GM12864 (cell line): ENCODE measurements at regions not wholly inside any gene's neighbourhood (a gene's known extent, or its start where the extent isn't known, plus 50 kb on each side); places are given as distances from the start of the nearest gene placed in this dataset.

Experiments
- DNase-seq: peaks from one replicate; pipeline ENCODE4 v3.0.0-alpha.2; 2011; ENCODE audit warnings: low read depth
- H3K4me3 ChIP-seq: 2 replicates; pipeline ENCODE4 v1.5.1; 2011; ENCODE audit warnings: mild to moderate bottlenecking, low read depth, low read length, control low read depth
- TF ChIP-seq, protein P1 (sequence below): IDR thresholded peaks from 2 replicates; pipeline ENCODE4 v1.5.1; 2011; ENCODE audit warnings: low read depth, mild to moderate bottlenecking, moderate library complexity, low read length, control low read depth, inconsistent platforms; ENCODE audit errors: missing control alignments

DNA sequence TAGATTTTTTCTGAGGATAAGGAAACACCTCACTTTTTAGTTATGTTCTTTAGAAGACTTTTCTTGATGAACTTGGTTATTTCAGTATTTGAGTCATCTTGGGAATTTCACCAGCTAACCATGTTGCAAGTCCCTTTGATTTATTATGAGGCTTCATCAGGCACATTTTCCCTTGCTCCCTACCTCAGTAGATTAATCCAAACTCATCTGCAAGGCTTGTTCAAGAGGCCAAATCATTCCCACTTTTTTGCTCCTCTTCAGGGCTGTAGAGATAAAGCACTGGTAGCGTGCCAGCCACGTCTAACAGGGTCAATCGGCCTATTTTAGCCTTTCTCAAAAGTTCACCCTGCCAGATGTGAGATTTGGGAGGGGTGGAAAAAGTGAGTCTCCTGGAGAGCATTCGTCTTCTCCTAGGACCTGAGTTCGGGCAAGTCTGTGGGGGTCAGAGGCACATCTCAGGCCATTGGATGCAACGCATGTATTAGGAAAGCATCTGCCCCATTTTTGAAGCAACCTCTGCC, 120.3 kb downstream of the RDH14 start:
- H3K4me3 ChIP-seq: no peak overlapping the region
- DNase-seq: no peak
- TF ChIP-seq, protein P1, sequence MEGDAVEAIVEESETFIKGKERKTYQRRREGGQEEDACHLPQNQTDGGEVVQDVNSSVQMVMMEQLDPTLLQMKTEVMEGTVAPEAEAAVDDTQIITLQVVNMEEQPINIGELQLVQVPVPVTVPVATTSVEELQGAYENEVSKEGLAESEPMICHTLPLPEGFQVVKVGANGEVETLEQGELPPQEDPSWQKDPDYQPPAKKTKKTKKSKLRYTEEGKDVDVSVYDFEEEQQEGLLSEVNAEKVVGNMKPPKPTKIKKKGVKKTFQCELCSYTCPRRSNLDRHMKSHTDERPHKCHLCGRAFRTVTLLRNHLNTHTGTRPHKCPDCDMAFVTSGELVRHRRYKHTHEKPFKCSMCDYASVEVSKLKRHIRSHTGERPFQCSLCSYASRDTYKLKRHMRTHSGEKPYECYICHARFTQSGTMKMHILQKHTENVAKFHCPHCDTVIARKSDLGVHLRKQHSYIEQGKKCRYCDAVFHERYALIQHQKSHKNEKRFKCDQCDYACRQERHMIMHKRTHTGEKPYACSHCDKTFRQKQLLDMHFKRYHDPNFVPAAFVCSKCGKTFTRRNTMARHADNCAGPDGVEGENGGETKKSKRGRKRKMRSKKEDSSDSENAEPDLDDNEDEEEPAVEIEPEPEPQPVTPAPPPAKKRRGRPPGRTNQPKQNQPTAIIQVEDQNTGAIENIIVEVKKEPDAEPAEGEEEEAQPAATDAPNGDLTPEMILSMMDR: no peak

DNA sequence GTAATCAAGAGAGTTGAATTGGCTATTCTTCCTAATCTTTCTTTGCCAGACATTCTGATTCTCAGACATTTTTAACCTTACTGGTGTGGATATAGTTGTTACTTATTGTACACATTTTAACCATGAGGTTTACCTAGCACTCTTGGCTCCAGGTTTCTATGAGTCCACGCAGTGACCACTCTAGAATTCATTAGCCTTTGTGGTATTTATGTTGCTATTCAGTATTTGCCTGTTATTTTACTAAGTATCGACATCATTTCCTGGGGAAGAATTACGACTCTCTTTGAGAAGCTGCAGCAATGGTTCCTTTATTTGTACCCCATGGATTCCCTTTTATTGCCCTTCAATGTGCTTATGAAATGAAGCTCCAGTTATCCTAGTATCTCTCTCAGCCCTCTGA, 120.7 kb downstream of the RDH14 start:
- H3K4me3 ChIP-seq: no peak overlapping the region
- TF ChIP-seq, protein P1: no peak
- DNase-seq: no peak

DNA sequence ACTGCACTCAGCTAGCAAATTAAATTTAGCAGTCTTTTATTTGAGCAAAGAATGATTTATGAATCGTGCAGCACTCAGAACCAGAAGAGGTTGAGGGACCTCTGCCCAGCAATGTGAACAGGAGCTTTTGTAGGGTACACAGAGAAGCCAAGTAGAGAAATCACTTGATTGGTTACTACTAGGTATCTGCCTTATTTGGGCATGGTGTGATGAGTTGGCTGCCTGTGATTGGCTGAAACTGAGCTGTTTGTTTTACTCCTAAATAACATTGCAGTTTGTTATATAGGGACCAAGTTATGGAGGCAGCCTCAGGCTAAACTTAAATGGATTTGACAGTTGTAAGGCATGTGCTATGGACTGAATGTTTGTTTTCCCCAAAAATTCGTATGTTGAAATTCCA, 122.5 kb downstream of the RDH14 start:
- DNase-seq: no peak
- TF ChIP-seq, protein P1: no peak
- no peak overlapping the region for H3K4me3 ChIP-seq

DNA sequence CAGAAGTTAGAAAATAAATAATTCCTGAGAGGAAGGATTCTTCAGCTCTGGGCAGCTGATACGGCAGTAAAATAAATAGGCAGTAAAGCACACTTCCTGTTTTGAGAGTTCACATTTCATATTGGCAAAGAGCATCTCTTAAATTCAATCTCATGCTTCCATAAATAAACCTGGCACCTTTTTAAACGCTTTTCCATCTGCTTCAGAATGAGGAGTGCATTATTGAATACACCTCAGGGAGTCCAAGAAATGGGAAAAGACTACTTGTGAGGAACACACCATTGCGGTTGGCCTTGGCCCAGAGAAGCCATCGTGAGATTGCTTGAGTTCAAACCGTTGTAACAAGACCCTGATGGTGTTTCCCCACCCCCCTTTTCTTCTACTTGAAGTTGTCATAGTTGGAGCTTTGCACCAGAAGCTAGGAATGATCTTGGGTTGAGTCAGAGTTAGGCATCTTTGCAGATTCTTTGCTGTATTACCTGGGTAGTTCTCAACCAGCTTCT, 123.9 kb downstream of the RDH14 start:
- TF ChIP-seq, protein P1: no peak
- no peak overlapping the region for H3K4me3 ChIP-seq
- no peak for DNase-seq

DNA sequence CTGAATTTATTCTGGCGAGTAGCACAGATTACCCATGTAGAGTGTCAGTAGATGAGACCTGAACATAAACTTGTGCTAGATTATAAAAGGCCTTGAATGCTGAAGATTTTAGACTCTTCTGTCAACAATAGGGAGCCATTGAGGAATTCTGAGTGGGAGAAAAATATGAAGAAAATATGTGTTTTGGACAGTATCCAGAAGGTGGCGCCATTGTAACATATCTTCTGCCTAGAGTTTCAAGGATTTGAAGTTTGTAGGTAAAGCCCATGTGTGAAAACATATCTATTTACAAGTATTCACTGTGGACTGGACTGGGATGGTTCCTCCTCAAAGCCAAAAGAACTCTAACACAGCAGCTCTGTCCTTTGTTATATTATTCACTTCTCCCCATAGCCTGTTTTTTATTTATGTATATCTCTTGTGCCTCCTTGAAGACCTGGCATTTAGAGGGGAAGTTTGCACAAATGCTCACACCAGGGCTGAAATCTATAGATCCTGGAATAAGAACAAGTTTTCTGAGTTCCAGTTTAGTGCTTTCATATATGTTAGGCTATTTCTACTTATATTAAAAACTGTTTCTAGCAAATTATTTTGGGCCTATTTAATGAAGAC, 124.9 kb downstream of the RDH14 start:
- no peak overlapping the region for H3K4me3 ChIP-seq
- TF ChIP-seq, protein P1: peak; percentile 65
- peak; percentile 5 for DNase-seq

DNA sequence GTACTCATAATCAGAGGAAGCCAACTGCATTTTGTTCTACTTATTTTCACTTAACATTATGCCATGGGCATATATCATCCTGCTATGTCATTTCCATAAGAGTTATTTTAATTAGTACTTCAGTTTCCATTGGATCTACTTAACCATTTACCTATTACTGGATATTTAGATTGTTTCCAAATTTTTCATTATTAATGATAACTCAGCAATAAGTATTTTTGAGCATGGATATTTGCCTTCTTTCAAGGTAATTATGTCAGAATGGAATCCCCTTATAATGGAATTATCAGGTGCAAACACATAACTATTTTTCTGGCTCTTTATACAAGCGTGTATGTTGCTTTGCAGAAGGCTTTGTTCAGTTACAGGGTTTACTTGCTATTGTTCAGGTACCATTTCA, 126.6 kb downstream of the RDH14 start:
- TF ChIP-seq, protein P1: no peak
- H3K4me3 ChIP-seq: no peak overlapping the region
- no peak for DNase-seq

DNA sequence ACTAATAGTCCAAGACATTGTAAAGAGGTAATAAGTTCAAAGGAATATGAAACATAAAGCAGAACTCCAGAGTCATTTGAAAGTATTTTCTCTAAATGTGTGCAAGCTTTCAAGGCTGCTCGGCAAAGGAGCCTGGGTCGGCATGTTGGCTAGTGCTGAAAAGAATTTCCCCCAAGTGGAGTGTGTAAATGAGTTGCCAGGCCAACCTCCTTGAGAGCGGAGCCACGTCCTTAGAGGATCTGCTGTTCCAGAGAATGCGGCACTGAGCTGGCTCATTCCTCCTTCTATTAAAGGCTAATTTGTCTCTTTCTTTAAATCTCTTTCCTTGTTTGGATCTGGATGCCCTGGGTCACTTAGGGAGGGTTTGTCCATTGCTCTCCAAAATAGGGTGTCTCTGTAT, 127.5 kb downstream of the RDH14 start:
- TF ChIP-seq, protein P1: no peak

More for the DNA sequence above, 127.5 kb downstream of the RDH14 start:
- DNase-seq: no peak
- no peak overlapping the region for H3K4me3 ChIP-seq
